Cardiac muscle cell (in vitro differentiated cells and primary cell): ENCODE measurements at regions not wholly inside any gene's neighbourhood (a gene's known extent, or its start where the extent isn't known, plus 50 kb on each side); places are given as distances from the start of the nearest gene placed in this dataset.

Source experiments
- DNase-seq, 2 donors: peaks; one replicate each; pipeline versions ENCODE4 v3.0.0 to v3.0.0-alpha.2; 2010 to 2017; ENCODE audit warnings: low read depth in 1 of 2, low spot score in 1 of 2
- H3K27ac ChIP-seq: fragments of 200-600 bp; sonication (generic); 2 replicates; pipeline ENCODE4 v1.5.1; 2016
- H3K27me3 ChIP-seq: fragments of 200-600 bp; sonication (generic); 2 replicates; pipeline ENCODE4 v1.6.0; 2016; ENCODE audit warnings: control low read depth
- H3K36me3 ChIP-seq: fragments of 200-600 bp; sonication (generic); 2 replicates; pipeline ENCODE4 v1.5.1; 2016; ENCODE audit warnings: control low read depth
- H3K4me1 ChIP-seq: fragments of 200-600 bp; sonication (generic); 2 replicates; pipeline ENCODE4 v1.8.1; 2017; ENCODE audit warnings: low read depth, mild to moderate bottlenecking, mixed run types
- H3K4me3 ChIP-seq: fragments of 200-600 bp; sonication (generic); 2 replicates; pipeline ENCODE4 v1.5.1; 2016; ENCODE audit warnings: mild to moderate bottlenecking
- H3K9me3 ChIP-seq: fragments of 200-600 bp; sonication (generic); 2 replicates; pipeline ENCODE4 v1.5.1; 2017; ENCODE audit warnings: low read depth, mild to moderate bottlenecking, control low read depth
- TF ChIP-seq, protein P1 (sequence below): IDR thresholded peaks from 2 replicates; pipeline ENCODE4 v1.5.1; 2012; ENCODE audit warnings: low read depth, mild to moderate bottlenecking, low read length

DNA sequence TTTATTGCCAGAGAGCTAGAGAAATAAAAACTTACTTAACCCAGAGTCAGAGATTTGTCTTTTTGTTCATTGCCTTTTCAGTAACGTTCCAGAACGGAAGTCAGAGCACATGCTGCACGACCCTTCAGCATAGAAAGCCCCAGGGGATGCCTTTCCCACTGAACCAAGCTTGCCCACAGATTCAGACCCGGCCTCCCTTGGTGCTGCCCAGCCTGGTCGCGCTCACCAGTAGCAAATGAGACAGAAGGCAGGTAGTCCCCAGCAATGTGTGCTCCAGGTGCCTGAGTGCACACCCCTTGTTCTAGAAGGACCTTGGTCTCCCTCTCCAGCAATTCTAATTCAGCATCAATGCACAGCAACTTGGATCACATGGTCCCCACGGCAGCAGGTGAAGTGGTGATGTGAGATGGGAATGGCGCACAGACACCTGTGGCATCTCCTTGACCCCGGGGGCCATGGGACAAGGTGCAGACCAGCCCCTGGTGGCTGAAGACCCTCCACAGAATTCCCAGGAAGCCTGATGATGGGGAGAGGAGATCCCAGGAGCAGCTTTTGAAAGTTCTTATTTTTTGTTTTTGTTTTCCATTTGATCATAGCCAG, 91.8 kb upstream of the IQSEC1 start:
- H3K27me3 ChIP-seq: no peaks in the 10 kb centered on the region
- TF ChIP-seq, protein P1, sequence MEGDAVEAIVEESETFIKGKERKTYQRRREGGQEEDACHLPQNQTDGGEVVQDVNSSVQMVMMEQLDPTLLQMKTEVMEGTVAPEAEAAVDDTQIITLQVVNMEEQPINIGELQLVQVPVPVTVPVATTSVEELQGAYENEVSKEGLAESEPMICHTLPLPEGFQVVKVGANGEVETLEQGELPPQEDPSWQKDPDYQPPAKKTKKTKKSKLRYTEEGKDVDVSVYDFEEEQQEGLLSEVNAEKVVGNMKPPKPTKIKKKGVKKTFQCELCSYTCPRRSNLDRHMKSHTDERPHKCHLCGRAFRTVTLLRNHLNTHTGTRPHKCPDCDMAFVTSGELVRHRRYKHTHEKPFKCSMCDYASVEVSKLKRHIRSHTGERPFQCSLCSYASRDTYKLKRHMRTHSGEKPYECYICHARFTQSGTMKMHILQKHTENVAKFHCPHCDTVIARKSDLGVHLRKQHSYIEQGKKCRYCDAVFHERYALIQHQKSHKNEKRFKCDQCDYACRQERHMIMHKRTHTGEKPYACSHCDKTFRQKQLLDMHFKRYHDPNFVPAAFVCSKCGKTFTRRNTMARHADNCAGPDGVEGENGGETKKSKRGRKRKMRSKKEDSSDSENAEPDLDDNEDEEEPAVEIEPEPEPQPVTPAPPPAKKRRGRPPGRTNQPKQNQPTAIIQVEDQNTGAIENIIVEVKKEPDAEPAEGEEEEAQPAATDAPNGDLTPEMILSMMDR: no peak
- H3K4me1 ChIP-seq: no peaks in the 10 kb centered on the region
- no peaks in the 10 kb centered on the region for H3K36me3 ChIP-seq
- no peak overlapping the region for H3K4me3 ChIP-seq
- DNase-seq: no peak
- no peaks in the 10 kb centered on the region for H3K9me3 ChIP-seq
- no peak overlapping the region for H3K27ac ChIP-seq

DNA sequence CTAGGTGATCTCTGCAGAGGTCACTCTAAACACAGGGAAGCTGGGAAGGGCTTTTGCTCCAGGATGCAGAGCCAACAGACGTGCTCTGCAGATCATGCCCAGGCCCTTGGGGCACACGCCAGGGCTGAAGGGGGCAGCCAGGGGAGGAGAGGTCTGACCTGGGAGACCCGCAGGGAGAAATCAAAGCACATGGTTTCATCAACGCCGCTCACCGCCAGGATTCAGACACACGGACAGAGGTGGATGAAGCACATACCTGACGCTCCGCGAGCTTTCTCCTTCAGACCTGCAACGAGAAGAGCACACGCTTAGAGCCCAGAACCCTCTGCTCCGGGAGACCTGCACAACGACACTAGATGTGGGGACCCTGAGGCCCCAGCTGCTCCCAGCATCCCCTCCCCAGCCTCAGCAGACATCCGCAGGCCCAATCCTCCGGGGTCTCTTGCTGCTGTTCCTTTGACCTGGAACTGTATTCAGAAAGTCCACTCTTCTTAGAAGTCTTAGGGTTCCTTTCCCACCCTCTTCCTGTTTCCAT, 90.7 kb upstream of the IQSEC1 start:
- Histone ChIP-seq H3K4me1 (no peaks in the 10 kb centered on the region), H3K4me3 (no peak overlapping the region), H3K27ac (no peak overlapping the region), H3K9me3 (no peaks in the 10 kb centered on the region), H3K36me3 (no peaks in the 10 kb centered on the region), H3K27me3 (no peaks in the 10 kb centered on the region)
- TF ChIP-seq, protein P1: no peak
- no peak for DNase-seq

DNA sequence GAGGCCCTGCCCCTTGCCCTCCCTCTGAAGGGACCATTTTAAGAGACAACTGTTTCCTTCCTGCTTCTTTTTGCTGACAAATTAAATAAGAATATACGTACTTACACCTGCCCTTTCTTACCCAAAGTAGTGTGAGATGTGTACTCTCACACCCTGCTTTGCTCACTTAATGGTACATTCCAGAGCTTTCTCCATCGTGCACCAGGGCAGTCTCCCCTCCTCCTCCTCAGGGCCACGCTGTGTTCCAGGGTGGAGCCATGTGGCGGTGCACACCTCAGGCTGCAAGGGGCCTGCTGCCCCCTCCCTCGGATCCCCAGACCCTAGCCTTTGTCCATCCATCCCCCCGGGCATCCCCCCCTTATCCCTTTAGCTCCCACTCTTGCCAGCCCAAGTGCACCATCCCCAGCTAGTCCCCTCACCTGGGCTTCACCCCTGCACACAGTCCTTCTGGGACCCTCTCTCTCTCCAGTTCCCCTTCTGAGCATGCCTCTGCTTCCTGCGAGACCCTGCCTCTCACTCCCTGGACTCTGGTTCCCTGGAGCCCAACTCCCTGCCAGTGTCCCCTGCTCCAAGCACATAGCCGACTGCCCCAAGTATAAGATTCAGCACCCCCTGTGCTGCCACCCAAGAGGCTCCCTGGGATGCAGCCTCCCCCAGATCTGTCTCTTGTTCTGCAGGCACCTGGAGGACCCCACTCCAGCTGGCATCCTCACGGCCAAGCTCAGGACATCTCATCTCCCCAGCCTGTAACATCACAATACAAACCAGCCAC, 89.5 kb upstream of the IQSEC1 start:
- DNase-seq: no peak
- H3K4me1 ChIP-seq: no peaks in the 10 kb centered on the region
- H3K27ac ChIP-seq: no peak overlapping the region
- H3K27me3 ChIP-seq: no peaks in the 10 kb centered on the region
- no peaks in the 10 kb centered on the region for H3K36me3 ChIP-seq
- no peaks in the 10 kb centered on the region for H3K9me3 ChIP-seq
- no peak overlapping the region for H3K4me3 ChIP-seq
- TF ChIP-seq, protein P1: no peak

DNA sequence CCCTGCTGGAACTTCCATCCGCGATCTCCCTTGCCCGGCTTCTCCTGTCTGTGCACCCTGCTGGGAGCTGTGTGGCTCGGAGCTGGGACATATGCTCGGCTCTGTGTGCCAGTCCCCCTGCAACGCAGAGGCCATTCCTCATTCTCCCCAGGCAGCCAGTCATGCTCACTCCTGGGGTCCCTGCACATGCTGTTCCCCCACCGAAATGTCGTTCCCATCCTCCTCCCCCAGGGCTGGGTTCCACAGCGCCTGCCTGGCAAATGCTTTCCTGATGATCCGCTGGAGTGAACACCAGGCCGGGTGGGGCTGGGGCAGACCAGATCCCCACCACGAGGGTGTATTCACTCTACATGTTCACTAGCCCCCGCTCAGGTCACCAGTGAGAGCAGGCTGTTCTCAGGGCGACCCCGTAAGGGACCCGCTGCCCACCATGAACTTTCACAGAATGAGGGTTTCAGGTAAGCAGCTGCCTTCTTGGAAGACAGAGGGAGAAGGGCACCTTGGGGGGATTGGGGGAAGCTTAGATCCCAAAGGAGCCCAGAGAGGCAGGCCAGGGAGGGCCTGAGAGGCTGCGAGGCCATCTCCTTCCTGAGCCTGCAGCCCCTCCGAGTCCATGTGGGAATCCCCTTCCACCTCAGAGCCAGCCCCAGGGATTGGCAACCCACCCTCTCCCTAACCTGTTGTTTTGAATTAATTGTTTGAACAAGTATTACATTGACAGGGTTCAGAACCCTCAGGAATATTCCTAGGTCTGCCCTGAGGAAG, 88.7 kb upstream of the IQSEC1 start:
- DNase-seq: no peak

More for the DNA sequence above, 88.7 kb upstream of the IQSEC1 start:
- Histone ChIP-seq H3K4me1 (no peaks in the 10 kb centered on the region), H3K36me3 (no peaks in the 10 kb centered on the region), H3K27me3 (no peaks in the 10 kb centered on the region), H3K27ac (no peak overlapping the region), H3K9me3 (no peaks in the 10 kb centered on the region), H3K4me3 (no peak overlapping the region)
- TF ChIP-seq, protein P1: no peak
